MM.1S (cell line): ENCODE measurements at regions not wholly inside any gene's neighbourhood (a gene's known extent, or its start where the extent isn't known, plus 50 kb on each side); places are given as distances from the start of the nearest gene placed in this dataset.

ENCODE experiments used
- EZH2 ChIP-seq: fragments of 300-600 bp; sonication (generic); optimal IDR thresholded peaks from 2 replicates; pipeline ENCODE3; 2017; ENCODE audit warnings: low read depth, mild to moderate bottlenecking, antibody characterized with exemption, low read length, mixed read lengths
- TF ChIP-seq, protein P1 (sequence below): fragments of 300-600 bp; sonication (generic); IDR thresholded peaks from 2 replicates; pipeline ENCODE4 v1.5.1; 2016; ENCODE audit warnings: antibody characterized with exemption, low read length, mixed read lengths

DNA sequence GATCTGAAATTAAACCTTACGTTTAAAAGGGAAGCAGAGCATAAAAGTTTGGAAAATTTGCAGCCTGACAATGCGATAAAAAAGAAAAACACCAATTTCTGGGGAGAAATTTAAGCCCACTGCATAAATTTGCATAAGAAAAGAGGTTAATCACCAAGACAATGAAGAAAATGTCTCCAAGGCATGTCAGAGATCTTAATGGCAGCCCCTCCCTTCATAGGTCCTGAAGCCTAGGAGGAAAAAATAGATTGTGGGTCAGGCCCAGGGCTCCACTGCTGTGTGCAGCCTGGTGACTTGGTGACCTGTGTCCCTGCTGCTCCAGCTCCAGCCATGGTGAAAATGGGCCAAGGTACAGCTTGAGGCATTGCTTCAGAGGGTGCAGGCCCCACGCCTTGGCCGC lies 264.0 kb upstream of the CT83 start:
- TF ChIP-seq, protein P1, sequence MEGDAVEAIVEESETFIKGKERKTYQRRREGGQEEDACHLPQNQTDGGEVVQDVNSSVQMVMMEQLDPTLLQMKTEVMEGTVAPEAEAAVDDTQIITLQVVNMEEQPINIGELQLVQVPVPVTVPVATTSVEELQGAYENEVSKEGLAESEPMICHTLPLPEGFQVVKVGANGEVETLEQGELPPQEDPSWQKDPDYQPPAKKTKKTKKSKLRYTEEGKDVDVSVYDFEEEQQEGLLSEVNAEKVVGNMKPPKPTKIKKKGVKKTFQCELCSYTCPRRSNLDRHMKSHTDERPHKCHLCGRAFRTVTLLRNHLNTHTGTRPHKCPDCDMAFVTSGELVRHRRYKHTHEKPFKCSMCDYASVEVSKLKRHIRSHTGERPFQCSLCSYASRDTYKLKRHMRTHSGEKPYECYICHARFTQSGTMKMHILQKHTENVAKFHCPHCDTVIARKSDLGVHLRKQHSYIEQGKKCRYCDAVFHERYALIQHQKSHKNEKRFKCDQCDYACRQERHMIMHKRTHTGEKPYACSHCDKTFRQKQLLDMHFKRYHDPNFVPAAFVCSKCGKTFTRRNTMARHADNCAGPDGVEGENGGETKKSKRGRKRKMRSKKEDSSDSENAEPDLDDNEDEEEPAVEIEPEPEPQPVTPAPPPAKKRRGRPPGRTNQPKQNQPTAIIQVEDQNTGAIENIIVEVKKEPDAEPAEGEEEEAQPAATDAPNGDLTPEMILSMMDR = no peak
- TF ChIP-seq EZH2 = no peak
